Endothelial cell of umbilical vein (primary cell): ENCODE measurements at regions not wholly inside any gene's neighbourhood (a gene's known extent, or its start where the extent isn't known, plus 50 kb on each side); places are given as distances from the start of the nearest gene placed in this dataset.

Source experiments
- BruUV-seq: library from RNA; stranded (reverse); fragments of 400-500 nt; replicated peaks from 2 replicates; lab custom pipeline; 2021; lab: Mats Ljungman, UMichigan
- CTCF ChIA-PET: fragments of 300-600, 350-600 bp; sonication (Branson Sonifier 250); formaldehyde crosslinking; loops from one replicate; lab custom pipeline; 2021; ENCODE audit warnings: antibody characterized with exemption, inconsistent platforms; lab: Charles Lee
- POLR2A ChIA-PET: fragments of 300-600, 350-600 bp; sonication (Branson Sonifier 250); formaldehyde crosslinking; loops from one replicate; lab custom pipeline; 2021; ENCODE audit warnings: antibody characterized with exemption, inconsistent platforms; lab: Charles Lee
- DNase-seq: peaks from one replicate; pipeline ENCODE4 v3.0.0-alpha.2; 2011; ENCODE audit warnings: low read depth, low spot score
- FAIRE-seq: peaks from 2 replicates; lab custom pipeline; 2011; peaks lifted over from hg19 to GRCh38; lab: Jason Lieb, UNC
- H2AFZ ChIP-seq: 2 replicates; pipeline ENCODE4 v1.6.0; 2012; ENCODE audit warnings: low read depth, low read length, control low read depth, inconsistent platforms
- H3K27ac ChIP-seq: 2 replicates; pipeline ENCODE4 v1.5.1; 2011; ENCODE audit warnings: low read depth, mild to moderate bottlenecking, control low read depth, low read length, moderate library complexity; ENCODE audit not compliant: insufficient read depth
- H3K27me3 ChIP-seq, 2 experiments: 2 replicates each; pipeline versions ENCODE4 v1.6.0 to v1.6.1; 2011; ENCODE audit warnings: low read length in 2 of 2, mixed read lengths in 1 of 2; ENCODE audit not compliant: control insufficient read depth in 2 of 2, insufficient read depth in 2 of 2
- H3K36me3 ChIP-seq, 2 experiments: 2 replicates in 1 of 2; 3 replicates in 1 of 2; pipeline ENCODE4 v1.5.1; 2011; ENCODE audit warnings: low read length in 2 of 2, mild to moderate bottlenecking in 1 of 2, moderate library complexity in 1 of 2; ENCODE audit not compliant: control insufficient read depth in 2 of 2, insufficient read depth in 2 of 2; ENCODE audit errors: extremely low read depth in 1 of 2
- H3K4me1 ChIP-seq: 3 replicates; pipeline ENCODE4 v1.5.1; 2011; ENCODE audit warnings: mild to moderate bottlenecking, low read length; ENCODE audit not compliant: control insufficient read depth, insufficient read depth; ENCODE audit errors: extremely low read depth
- H3K4me2 ChIP-seq: 2 replicates; pipeline ENCODE4 v1.6.1; 2011; ENCODE audit warnings: low read length, control low read depth, mixed read lengths; ENCODE audit not compliant: insufficient read depth
- H3K4me3 ChIP-seq, 3 experiments: fragments of 200-600 bp in 1 of 3; sonication (generic), shearing (Covaris generic) in 1 of 3; replicated peaks in 1 of 3; 2 replicates each; pipeline ENCODE4 v1.5.1; 2011 to 2016; ENCODE audit warnings: control low read depth in 3 of 3, low read length in 3 of 3, mild to moderate bottlenecking in 2 of 3, inconsistent platforms in 1 of 3, low read depth in 1 of 3, moderate library complexity in 1 of 3; ENCODE audit not compliant: insufficient read depth in 1 of 3
- H3K79me2 ChIP-seq: 2 replicates; pipeline ENCODE4 v1.6.0; 2012; ENCODE audit warnings: low read length, inconsistent platforms; ENCODE audit not compliant: control insufficient read depth, insufficient read depth
- H3K9ac ChIP-seq: replicated peaks from 2 replicates; pipeline ENCODE3; 2011; ENCODE audit warnings: low read length, control low read depth; ENCODE audit not compliant: insufficient read depth; ENCODE audit errors: extremely low read depth
- H3K9me1 ChIP-seq: replicated peaks from 3 replicates; pipeline ENCODE4 v1.6.0; 2011; ENCODE audit warnings: mild to moderate bottlenecking, low read length; ENCODE audit not compliant: control insufficient read depth, insufficient read depth; ENCODE audit errors: extremely low read depth
- H3K9me3 ChIP-seq: replicated peaks from 2 replicates; pipeline ENCODE4 v1.5.1; 2012; ENCODE audit warnings: low read length, inconsistent platforms; ENCODE audit not compliant: control insufficient read depth, insufficient read depth
- H4K20me1 ChIP-seq: replicated peaks from 2 replicates; pipeline ENCODE3; 2011; ENCODE audit warnings: mild to moderate bottlenecking, low read length; ENCODE audit not compliant: control insufficient read depth, insufficient read depth; ENCODE audit errors: extremely low read depth
- CTCF ChIP-seq, 2 donors: IDR thresholded peaks; 1 replicate in 1 of 2; 2 replicates in 1 of 2; pipeline ENCODE4 v1.5.1; 2011; ENCODE audit warnings: low read length in 2 of 2, mild to moderate bottlenecking in 2 of 2, moderate library complexity in 2 of 2, control low read depth in 1 of 2, inconsistent platforms in 1 of 2, low read depth in 1 of 2; ENCODE audit not compliant: insufficient read depth in 1 of 2; ENCODE audit errors: extremely low read depth in 1 of 2
- FOS ChIP-seq: IDR thresholded peaks from 2 replicates; pipeline ENCODE4 v1.6.1; 2011; ENCODE audit warnings: mild to moderate bottlenecking, low read length, moderate library complexity, borderline replicate concordance; ENCODE audit not compliant: insufficient read depth
- GATA2 ChIP-seq: IDR thresholded peaks from 2 replicates; pipeline ENCODE4 v1.7.0; 2011; ENCODE audit warnings: low read depth, mild to moderate bottlenecking, moderate library complexity, mixed read lengths, low read length; ENCODE audit not compliant: insufficient read length, insufficient read depth
- dilution Hi-C: fragments of 300-500 bp; cut with MboI; formaldehyde crosslinking; loops from one replicate; pipeline ENCODE4 v1.15.0; 2019; ENCODE audit warnings: low sequenced_read_pairs; ENCODE audit not compliant: extremely low pct_ligation_motif_present
- intact Hi-C: fragments of 100-400 bp; cut with micrococcal nuclease; formaldehyde crosslinking; loops from one replicate; pipeline ENCODE4 v1.10.0; 2022
- TF ChIP-seq, protein P1 (sequence below): IDR thresholded peaks from 2 replicates; pipeline ENCODE4 v1.6.1; 2011; ENCODE audit not compliant: insufficient read depth, insufficient read length

DNA sequence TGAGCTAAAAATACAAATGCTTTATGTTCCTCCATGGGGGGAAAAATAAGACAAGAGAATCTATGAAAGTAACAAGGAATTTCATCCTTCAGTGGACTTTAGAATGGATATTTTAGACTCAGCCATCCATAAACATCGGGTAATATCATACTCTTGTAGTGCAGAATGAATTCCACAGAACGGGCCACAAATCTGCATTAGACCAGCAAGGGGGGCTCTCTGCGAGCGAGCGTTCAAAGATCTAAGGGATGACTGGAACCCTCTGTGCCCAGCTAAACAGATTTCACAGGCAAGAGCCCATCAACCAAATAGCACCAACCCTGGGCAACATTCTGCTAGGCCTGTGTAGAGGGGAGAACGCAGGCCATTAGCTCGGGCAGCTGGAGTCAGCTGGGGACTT lies 537.9 kb upstream of the CDH11 start:
- CTCF ChIA-PET: no interaction called here
- POLR2A ChIA-PET: no interaction called here
- no peak overlapping the region for H3K4me2 ChIP-seq
- no peaks in the 10 kb centered on the region for H4K20me1 ChIP-seq
- intact Hi-C loops (no loop called here), dilution Hi-C loops (no loop called here)
- no peaks in the 10 kb centered on the region for H3K9me1 ChIP-seq
- no peak for TF ChIP-seq GATA2
- no peak for DNase-seq
- H3K36me3 ChIP-seq: no peaks in the 10 kb centered on the region
- no peaks in the 10 kb centered on the region for H3K27me3 ChIP-seq
- no peaks in the 10 kb centered on the region for H3K79me2 ChIP-seq
- H3K4me3 ChIP-seq: no peak overlapping the region
- H3K9me3 ChIP-seq: no peaks in the 10 kb centered on the region
- BruUV-seq: no TSS peak
- no peak overlapping the region for H3K27ac ChIP-seq
- no peak overlapping the region for H3K9ac ChIP-seq
- no peak for FAIRE-seq
- peaks cover 23% of the 10 kb centered on the region for H3K4me1 ChIP-seq
- H2AFZ ChIP-seq: no peak overlapping the region

GRCh38 chr16:65658787-65659220 lies 536.9 kb upstream of the CDH11 start:
- H3K4me1 ChIP-seq: peaks cover 23% of the 10 kb centered on the region
- H3K27me3 ChIP-seq: no peaks in the 10 kb centered on the region
- dilution Hi-C loops: no loop called here
- ChIA-PET POLR2A (interaction anchor here (1.3 kb wide), 1 partner anchor 12 kb away, joined by 3 read pairs; no protein-coding TSS in a partner anchor), CTCF (interaction anchor here (1.0 kb wide), 1 partner anchor 12 kb away, joined by 3 read pairs; no protein-coding TSS in a partner anchor)
- BruUV-seq: no TSS peak
- FAIRE-seq (no peak), DNase-seq (no peak)
- H3K9ac ChIP-seq: no peak overlapping the region
- intact Hi-C loops: no loop called here
- no peaks in the 10 kb centered on the region for H4K20me1 ChIP-seq
- H3K79me2 ChIP-seq: no peaks in the 10 kb centered on the region
- no peaks in the 10 kb centered on the region for H3K9me3 ChIP-seq
- no peak overlapping the region for H2AFZ ChIP-seq
- H3K36me3 ChIP-seq: no peaks in the 10 kb centered on the region
- no peak overlapping the region for H3K4me3 ChIP-seq
- H3K9me1 ChIP-seq: no peaks in the 10 kb centered on the region
- peak overlapping the region; percentile 23 for H3K4me2 ChIP-seq
- TF ChIP-seq FOS (peak; percentile 14), CTCF (IDR thresholded peaks at IDR 0.05; ENCODE audit: extremely low read depth in 1 of 2, insufficient read depth in 1 of 2, low read depth in 1 of 2, low read length in 2 of 2) (no peak)
- TF ChIP-seq, protein P1, sequence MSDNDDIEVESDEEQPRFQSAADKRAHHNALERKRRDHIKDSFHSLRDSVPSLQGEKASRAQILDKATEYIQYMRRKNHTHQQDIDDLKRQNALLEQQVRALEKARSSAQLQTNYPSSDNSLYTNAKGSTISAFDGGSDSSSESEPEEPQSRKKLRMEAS: no peak
- peak overlapping the region; percentile 65 for H3K27ac ChIP-seq
